BLaER1 treated with 17β-estradiol and CSF1 and Interleukin-3, amounts not matched to agents 10 nM and 100 nM (cell line): ENCODE measurements at regions not wholly inside any gene's neighbourhood (a gene's known extent, or its start where the extent isn't known, plus 50 kb on each side); places are given as distances from the start of the nearest gene placed in this dataset.

Source experiments
- H3K27ac ChIP-seq, 11 experiments: shearing (Covaris generic); formaldehyde crosslinking; 2 replicates each; pipeline ENCODE4 v1.8.1; 2022
- H3K27me3 ChIP-seq, 11 experiments: shearing (Covaris generic); formaldehyde crosslinking; 2 replicates each; pipeline ENCODE4 v1.8.1; 2022
- H3K36me3 ChIP-seq, 11 experiments: shearing (Covaris generic); formaldehyde crosslinking; 2 replicates each; pipeline ENCODE4 v1.8.1; 2022
- H3K4me1 ChIP-seq, 10 experiments: shearing (Covaris generic); formaldehyde crosslinking; 2 replicates each; pipeline ENCODE4 v1.8.1; 2022
- H3K4me2 ChIP-seq, 11 experiments: shearing (Covaris generic); formaldehyde crosslinking; 2 replicates each; pipeline ENCODE4 v1.8.1; 2022
- H3K4me3 ChIP-seq, 10 experiments: shearing (Covaris generic); formaldehyde crosslinking; 2 replicates each; pipeline ENCODE4 v1.8.1; 2022
- H3K9ac ChIP-seq, 11 experiments: shearing (Covaris generic); formaldehyde crosslinking; 2 replicates each; pipeline ENCODE4 v1.8.1; 2022
- H3K9me3 ChIP-seq, 11 experiments: shearing (Covaris generic); formaldehyde crosslinking; replicated peaks in 1 of 11; 2 replicates each; pipeline ENCODE4 v1.8.1; 2022
- H4K20me1 ChIP-seq, 11 experiments: shearing (Covaris generic); formaldehyde crosslinking; 2 replicates each; pipeline ENCODE4 v1.8.1; 2022
- Cebpa-rat ChIP-seq, 11 experiments: shearing (Covaris generic); IDR thresholded peaks; 2 replicates each; pipeline ENCODE4 v1.8.1; 2022

DNA sequence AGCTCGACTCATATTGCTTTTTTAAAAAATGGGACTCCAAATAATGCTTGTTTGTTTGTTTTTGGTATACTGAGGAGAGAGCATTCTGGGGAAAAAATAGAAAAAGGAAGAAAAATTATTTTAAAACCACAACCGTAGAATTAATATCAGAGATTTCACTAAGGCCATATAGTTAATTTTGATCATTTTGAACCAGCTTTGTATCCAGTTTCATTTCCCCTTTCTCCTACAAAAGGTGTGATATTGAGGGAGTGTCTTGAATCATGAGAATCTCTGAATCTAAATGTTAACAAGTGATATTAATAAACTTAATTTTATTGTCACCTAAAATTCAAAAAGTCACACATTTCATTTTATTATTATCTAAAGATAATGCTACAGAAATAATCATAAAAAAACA, 198.5 kb upstream of the GALNT5 start:
- H3K27ac ChIP-seq = no peak overlapping the region
- H3K4me2 ChIP-seq = peak overlapping the region in 3 of 11 experiments; percentile 10 to 20 (median 13); a peak in 3 of 22 replicates
- H3K27me3 ChIP-seq = no peaks in the 10 kb centered on the region
- H3K4me3 ChIP-seq = no peak overlapping the region
- no peaks in the 10 kb centered on the region for H3K9me3 ChIP-seq
- H3K4me1 ChIP-seq = peaks cover 10 to 43% (median 17%) of the 10 kb centered on the region in 10 experiments
- no peak overlapping the region for H3K9ac ChIP-seq
- H4K20me1 ChIP-seq = no peaks in the 10 kb centered on the region
- TF ChIP-seq Cebpa-rat (IDR thresholded peaks at IDR 0.05) = no peak
- H3K36me3 ChIP-seq = no peaks in the 10 kb centered on the region

DNA sequence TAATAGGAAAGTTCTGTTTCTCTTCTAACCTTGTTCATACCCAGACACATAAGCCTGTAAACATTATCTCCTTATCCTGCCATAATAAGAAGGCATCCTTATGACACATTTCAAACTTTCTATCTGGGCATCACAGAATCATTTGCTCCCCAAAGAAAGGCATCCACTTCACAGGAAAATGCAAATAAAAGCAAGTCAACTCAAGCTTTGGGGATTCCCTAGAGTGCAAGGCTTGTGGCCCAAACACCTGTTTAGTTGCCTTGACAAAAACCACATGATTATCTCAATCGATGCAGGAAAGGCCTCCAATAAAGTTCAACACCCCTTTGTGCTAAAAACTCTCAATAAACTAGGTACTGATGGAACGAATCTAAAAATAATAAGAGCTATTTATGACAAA, 195.7 kb upstream of the GALNT5 start:
- Histone ChIP-seq H3K9me3 (no peaks in the 10 kb centered on the region), H3K9ac (no peak overlapping the region), H3K4me2 (peak overlapping the region in 7 of 11 experiments; percentile 24 to 73 (median 41); a peak in 12 of 22 replicates)

DNA sequence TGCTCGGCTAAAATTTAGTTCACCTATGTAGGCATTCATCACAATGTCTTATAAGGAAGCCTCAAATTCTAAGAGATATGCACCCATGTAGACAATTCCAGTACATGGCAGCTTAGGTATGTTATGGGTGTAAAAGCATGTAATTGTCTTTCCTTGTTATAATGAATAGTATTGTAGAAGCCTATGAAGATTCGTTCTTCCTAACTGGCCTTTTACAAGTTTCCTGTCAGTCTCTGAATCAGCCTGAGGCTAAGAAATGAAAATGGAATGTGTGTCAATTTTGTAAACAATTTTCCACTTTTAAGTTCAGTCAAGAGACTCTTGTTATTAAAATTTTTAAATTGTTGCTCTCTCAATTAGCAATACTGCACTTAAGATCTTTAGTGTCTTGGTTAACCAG, 189.9 kb upstream of the GALNT5 start:
- H3K4me2 ChIP-seq = no peak overlapping the region
- H3K27ac ChIP-seq = no peak overlapping the region
- H3K9ac ChIP-seq = no peak overlapping the region

More for the DNA sequence above, 195.7 kb upstream of the GALNT5 start:
- H3K27me3 ChIP-seq = no peaks in the 10 kb centered on the region
- H3K4me3 ChIP-seq = no peak overlapping the region
- peaks cover under 1 to 31% (median 8%) of the 10 kb centered on the region in 10 experiments for H3K4me1 ChIP-seq
- H4K20me1 ChIP-seq = no peaks in the 10 kb centered on the region
- TF ChIP-seq Cebpa-rat (IDR thresholded peaks at IDR 0.05) = no peak
- H3K27ac ChIP-seq = no peak overlapping the region
- H3K36me3 ChIP-seq = no peaks in the 10 kb centered on the region

DNA sequence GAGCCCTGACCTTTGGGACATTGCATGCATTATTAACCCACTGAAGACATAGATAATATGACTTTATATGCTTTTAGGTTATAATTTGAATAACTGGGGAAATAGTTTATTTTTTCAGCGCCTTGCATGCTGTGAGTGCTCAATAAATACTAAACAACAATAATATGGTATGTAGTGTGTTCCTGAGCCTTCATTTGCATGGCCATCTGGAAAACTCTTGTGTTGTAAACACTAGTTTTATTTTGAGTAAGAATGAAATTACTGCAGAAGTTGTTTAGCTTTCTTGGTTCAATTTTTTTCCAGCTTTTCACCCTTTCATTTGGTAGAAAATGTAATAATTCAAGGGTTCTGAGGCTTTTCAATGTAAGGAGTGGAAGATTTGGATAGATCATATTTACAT, 189.3 kb upstream of the GALNT5 start:
- H3K36me3 ChIP-seq = no peaks in the 10 kb centered on the region
- no peaks in the 10 kb centered on the region for H4K20me1 ChIP-seq
- no peak overlapping the region for H3K27ac ChIP-seq
- no peaks in the 10 kb centered on the region for H3K27me3 ChIP-seq
- no peak for TF ChIP-seq Cebpa-rat (IDR thresholded peaks at IDR 0.05)
- H3K4me1 ChIP-seq = peaks cover 0 to 6% (median 0%) of the 10 kb centered on the region in 10 experiments; a peak in 1 of 20 replicates
- peaks cover 0 to 4% (median 0%) of the 10 kb centered on the region in 11 experiments; a peak in 2 of 22 replicates for H3K9me3 ChIP-seq
- H3K4me3 ChIP-seq = no peak overlapping the region
- no peak overlapping the region for H3K4me2 ChIP-seq
- H3K9ac ChIP-seq = no peak overlapping the region

More for the DNA sequence above, 189.9 kb upstream of the GALNT5 start:
- H3K9me3 ChIP-seq = peaks cover 0 to 4% (median 0%) of the 10 kb centered on the region in 11 experiments; a peak in 2 of 22 replicates
- no peaks in the 10 kb centered on the region for H3K27me3 ChIP-seq
- H4K20me1 ChIP-seq = no peaks in the 10 kb centered on the region
- no peak overlapping the region for H3K4me3 ChIP-seq
- no peaks in the 10 kb centered on the region for H3K36me3 ChIP-seq
- no peak for TF ChIP-seq Cebpa-rat (IDR thresholded peaks at IDR 0.05)
- H3K4me1 ChIP-seq = peaks cover 0 to 13% (median 0%) of the 10 kb centered on the region in 10 experiments; a peak in 1 of 20 replicates

DNA sequence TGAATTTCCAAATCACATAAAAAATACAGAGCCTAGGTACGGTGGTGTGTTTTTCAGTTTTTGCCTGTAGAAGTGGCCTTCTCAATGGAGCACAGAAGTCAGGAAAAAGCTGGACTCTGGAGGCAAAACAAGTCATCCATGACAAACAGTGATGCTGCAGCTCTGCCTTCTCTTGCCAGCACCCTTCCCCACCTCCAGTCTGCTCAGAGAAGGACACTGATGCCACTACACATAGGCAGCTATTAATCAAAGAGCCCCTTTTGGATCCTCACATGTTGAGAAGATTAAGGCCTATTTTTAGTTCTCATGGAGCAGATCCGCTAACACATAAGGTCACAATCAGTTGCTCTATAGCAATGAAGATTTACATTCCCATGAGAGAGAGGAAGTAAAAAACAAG, 181.6 kb upstream of the GALNT5 start:
- Histone ChIP-seq H3K4me2 (peak overlapping the region in 4 of 11 experiments; percentile 41 to 79 (median 58); a peak in 5 of 22 replicates), H3K4me3 (no peak overlapping the region), H4K20me1 (no peaks in the 10 kb centered on the region), H3K36me3 (no peaks in the 10 kb centered on the region), H3K27me3 (no peaks in the 10 kb centered on the region), H3K9ac (no peak overlapping the region), H3K27ac (peak overlapping the region in 1 of 11 experiments; percentile 7; a peak in 1 of 22 replicates), H3K9me3 (0 out of 22 replicates have a peak, but pooled peaks cover 0 to 4% (median 0%) of the 10 kb centered on the region in 11 experiments), H3K4me1 (peaks cover 0 to 27% (median 11%) of the 10 kb centered on the region in 10 experiments; a peak in 11 of 20 replicates)
- no peak for TF ChIP-seq Cebpa-rat (IDR thresholded peaks at IDR 0.05)

DNA sequence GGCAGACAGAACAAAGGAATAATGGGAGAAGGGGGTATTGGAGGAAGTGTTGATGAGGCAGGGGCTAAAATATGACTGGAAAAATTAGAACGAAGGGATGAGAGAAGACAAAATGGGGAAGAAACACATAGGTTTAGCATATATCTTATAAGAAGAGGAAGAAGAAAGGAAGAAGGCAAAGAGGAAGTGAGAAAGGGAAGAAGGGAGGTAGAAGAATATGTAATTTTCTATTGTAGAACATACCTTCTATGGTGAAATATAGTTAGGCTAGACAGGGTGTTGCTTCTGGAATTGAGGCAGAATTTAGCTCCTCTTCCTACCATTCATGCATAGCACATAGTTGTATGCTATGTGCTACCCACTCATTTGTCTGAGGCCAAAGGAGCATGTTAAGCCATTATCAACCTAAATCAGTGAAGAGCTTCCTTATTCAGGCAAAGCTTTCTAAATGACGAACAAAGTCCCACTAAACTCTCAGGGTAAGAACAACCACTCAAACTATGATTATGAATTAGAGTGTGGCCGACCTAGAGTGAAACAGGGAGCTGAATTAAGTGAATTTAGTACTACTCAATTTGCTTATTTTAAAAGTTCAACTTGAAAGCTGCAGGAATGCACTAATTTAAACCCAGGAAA, 180.9 kb upstream of the GALNT5 start:
- TF ChIP-seq Cebpa-rat (IDR thresholded peaks at IDR 0.05) = no peak

DNA sequence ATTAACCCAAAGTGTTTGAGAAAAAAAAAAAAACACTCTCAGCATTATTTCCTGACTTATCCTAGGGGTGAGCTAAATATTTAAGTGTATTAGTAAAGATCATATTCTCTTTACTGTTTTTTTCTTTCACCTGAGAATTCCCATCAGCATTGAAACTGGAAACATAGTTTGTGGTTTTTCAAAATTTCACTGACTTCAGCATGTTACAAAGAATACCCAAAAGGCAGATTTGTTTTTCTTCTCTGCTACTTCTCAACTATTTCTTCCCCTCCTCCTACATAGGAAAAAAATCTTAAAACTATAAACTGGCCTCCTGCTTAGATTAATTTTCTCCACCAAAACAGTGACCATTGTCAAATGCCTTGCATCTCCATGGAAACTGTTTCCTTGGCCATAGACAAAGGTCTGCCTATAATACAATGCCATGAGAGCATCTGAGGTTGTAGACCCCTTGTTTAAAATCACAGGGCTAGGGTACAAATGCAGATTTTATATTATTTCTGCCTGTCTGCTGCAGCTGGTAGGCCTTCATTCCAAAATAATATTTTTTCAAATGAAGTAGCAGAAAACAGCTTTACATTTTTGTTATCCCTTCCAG, 179.7 kb upstream of the GALNT5 start:
- Histone ChIP-seq H3K4me1 (peaks cover 0 to 27% (median 11%) of the 10 kb centered on the region in 10 experiments; a peak in 11 of 20 replicates), H3K36me3 (no peaks in the 10 kb centered on the region), H3K27me3 (no peaks in the 10 kb centered on the region), H3K9ac (no peak overlapping the region), H3K4me2 (no peak overlapping the region; a peak in 1 of 22 replicates), H3K9me3 (0 out of 22 replicates have a peak, but pooled peaks cover 0 to 4% (median 0%) of the 10 kb centered on the region in 11 experiments), H3K4me3 (no peak overlapping the region), H4K20me1 (no peaks in the 10 kb centered on the region), H3K27ac (no peak overlapping the region)
- TF ChIP-seq Cebpa-rat (IDR thresholded peaks at IDR 0.05) = no peak

More for the DNA sequence above, 180.9 kb upstream of the GALNT5 start:
- Histone ChIP-seq H3K9ac (no peak overlapping the region), H3K4me1 (peaks cover 0 to 27% (median 11%) of the 10 kb centered on the region in 10 experiments; a peak in 11 of 20 replicates), H3K4me3 (no peak overlapping the region), H3K36me3 (no peaks in the 10 kb centered on the region), H3K9me3 (0 out of 22 replicates have a peak, but pooled peaks cover 0 to 4% (median 0%) of the 10 kb centered on the region in 11 experiments), H4K20me1 (no peaks in the 10 kb centered on the region), H3K4me2 (peak overlapping the region in 6 of 11 experiments; percentile 2 to 79 (median 42); a peak in 9 of 22 replicates), H3K27ac (peak overlapping the region in 1 of 11 experiments; percentile 7; a peak in 1 of 22 replicates), H3K27me3 (no peaks in the 10 kb centered on the region)

DNA sequence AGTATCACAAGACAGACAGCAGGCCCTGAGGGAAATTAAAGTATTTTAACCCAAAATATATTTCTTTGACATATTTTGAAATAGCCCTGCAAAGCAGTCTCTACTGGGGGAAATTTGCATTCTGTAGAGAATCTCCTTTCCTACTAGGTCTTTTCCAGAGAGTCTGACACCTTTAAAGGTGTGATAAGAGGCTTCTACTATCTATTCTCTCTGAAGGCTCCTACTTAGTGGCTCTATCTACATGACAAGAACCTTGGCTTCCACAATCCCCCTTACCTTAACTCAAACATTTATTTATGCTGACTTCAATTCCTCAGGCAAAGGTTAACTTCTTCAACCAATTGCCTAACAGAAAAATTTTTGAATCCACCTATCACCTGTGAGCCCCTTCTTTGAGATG, 174.6 kb upstream of the GALNT5 start:
- H3K4me3 ChIP-seq = no peak overlapping the region
- H3K27ac ChIP-seq = no peak overlapping the region
- peaks cover 0 to 2% (median 0%) of the 10 kb centered on the region in 10 experiments; a peak in 1 of 20 replicates for H3K4me1 ChIP-seq
- H3K9me3 ChIP-seq = no peaks in the 10 kb centered on the region
- no peaks in the 10 kb centered on the region for H3K36me3 ChIP-seq
- TF ChIP-seq Cebpa-rat (IDR thresholded peaks at IDR 0.05) = no peak
- H3K27me3 ChIP-seq = no peaks in the 10 kb centered on the region
- no peak overlapping the region for H3K9ac ChIP-seq
- H4K20me1 ChIP-seq = no peaks in the 10 kb centered on the region
- no peak overlapping the region for H3K4me2 ChIP-seq

DNA sequence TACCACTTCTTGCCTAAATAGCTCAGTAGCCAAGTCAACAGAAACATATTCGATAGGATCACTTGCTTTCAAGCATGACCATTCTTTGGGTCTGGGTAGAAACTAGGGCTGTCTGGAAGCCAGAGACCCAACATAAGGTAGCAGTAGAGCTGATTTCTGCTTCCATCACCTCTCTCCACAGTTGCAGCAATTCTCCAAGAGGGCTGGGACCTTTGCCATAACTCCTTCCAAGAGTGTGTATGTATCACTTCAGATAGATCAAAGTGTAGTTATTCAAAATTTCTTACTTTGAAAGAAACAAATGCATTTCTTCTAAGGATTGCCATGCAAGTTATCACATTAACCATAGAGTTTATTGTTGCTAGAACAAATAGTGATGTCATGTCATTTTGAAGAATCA, 172.0 kb upstream of the GALNT5 start:
- no peak overlapping the region for H3K4me3 ChIP-seq
- H3K27ac ChIP-seq = no peak overlapping the region
- no peak overlapping the region for H3K9ac ChIP-seq
- H3K9me3 ChIP-seq = no peaks in the 10 kb centered on the region
- no peaks in the 10 kb centered on the region for H4K20me1 ChIP-seq
- H3K36me3 ChIP-seq = no peaks in the 10 kb centered on the region
- H3K4me2 ChIP-seq = no peak overlapping the region
- no peaks in the 10 kb centered on the region for H3K4me1 ChIP-seq
- no peaks in the 10 kb centered on the region for H3K27me3 ChIP-seq
- no peak for TF ChIP-seq Cebpa-rat (IDR thresholded peaks at IDR 0.05)
